Activated CD8-positive, alpha-beta memory T cell treated with anti-CD3 and anti-CD28 coated beads, Interleukin-2, amount 10 ng/mL, durations not matched to agents 7 days and 5 days (primary cell): ENCODE measurements at regions not wholly inside any gene's neighbourhood (a gene's known extent, or its start where the extent isn't known, plus 50 kb on each side); places are given as distances from the start of the nearest gene placed in this dataset.
"Not testable (repeated sequence)": the region's sequence is repeated elsewhere in the genome, so short reads cannot be mapped to it uniquely, and the experiment has no call there.

Source experiments
- ATAC-seq: fragments of 150-1000 bp; cut with Tn5 transposase; one replicate; pipeline ENCODE4 v1.10.0; 2021; ENCODE audit warnings: moderate library complexity
- CTCF ChIA-PET: fragments of 350-600 bp; sonication (Branson Sonifier 250); formaldehyde crosslinking; loops from one replicate; lab custom pipeline; 2021; ENCODE audit warnings: antibody characterized with exemption; lab: Charles Lee
- DNase-seq: peaks from one replicate; pipeline ENCODE4 v3.0.0-alpha.2; 2020
- H3K27ac Mint-ChIP-seq: one replicate; pipeline ENCODE4 v1.8.0; 2021; ENCODE audit warnings: mild to moderate bottlenecking, mixed read lengths
- H3K27me3 Mint-ChIP-seq: one replicate; pipeline ENCODE4 v1.8.0; 2021; ENCODE audit warnings: mixed read lengths
- H3K36me3 Mint-ChIP-seq: one replicate; pipeline ENCODE4 v1.8.0; 2021; ENCODE audit warnings: mild to moderate bottlenecking, mixed read lengths
- H3K4me1 Mint-ChIP-seq: one replicate; pipeline ENCODE4 v1.8.0; 2021; ENCODE audit warnings: mixed read lengths
- H3K4me3 Mint-ChIP-seq: one replicate; pipeline ENCODE4 v1.8.0; 2021; ENCODE audit warnings: mild to moderate bottlenecking, moderate library complexity, mixed read lengths
- H3K9me3 Mint-ChIP-seq: one replicate; pipeline ENCODE4 v1.8.0; 2022; ENCODE audit warnings: low read depth, mixed read lengths

DNA sequence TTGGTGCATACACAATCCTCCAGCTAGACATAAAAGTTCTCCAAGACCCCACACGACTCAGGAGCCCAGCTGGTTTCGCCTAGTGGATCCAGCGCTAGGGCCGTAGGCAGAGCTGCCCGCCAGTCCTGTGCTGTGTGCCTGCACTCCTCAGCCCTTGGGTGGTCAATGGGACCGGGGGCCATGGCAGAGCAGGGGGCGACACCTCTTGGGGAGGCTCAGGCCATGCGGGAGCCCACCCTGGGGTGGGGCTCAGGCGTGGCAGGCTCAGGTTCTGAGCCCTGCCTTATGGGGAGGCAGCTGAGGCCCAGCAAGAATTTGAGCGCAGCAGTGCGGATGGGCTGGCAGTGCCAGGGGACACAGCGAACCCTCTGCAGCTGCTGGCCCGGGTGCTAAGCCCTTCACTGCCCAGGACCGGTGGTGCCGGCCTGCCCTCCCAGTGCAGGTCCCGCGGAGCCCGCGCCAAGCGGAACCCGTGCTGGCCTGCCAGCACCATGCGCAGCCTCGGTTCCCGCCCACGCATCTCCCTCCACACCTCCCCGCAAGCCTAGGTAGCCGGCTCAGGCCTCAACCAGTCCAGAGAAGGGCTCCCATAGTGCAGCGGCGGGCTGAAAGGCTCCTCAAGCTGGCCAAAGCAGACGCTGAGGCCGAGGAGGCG is 1566.6 kb upstream of the SLC39A10 start:
- no peak for ATAC-seq
- CTCF ChIA-PET = no interaction called here
- Mint-ChIP-seq H3K9me3 (peaks cover 4% of the 10 kb centered on the region), H3K27me3 (no peaks in the 10 kb centered on the region), H3K4me1 (no peaks in the 10 kb centered on the region), H3K4me3 (no peak overlapping the region), H3K27ac (no peak overlapping the region), H3K36me3 (no peaks in the 10 kb centered on the region)
- DNase-seq = no peak

DNA sequence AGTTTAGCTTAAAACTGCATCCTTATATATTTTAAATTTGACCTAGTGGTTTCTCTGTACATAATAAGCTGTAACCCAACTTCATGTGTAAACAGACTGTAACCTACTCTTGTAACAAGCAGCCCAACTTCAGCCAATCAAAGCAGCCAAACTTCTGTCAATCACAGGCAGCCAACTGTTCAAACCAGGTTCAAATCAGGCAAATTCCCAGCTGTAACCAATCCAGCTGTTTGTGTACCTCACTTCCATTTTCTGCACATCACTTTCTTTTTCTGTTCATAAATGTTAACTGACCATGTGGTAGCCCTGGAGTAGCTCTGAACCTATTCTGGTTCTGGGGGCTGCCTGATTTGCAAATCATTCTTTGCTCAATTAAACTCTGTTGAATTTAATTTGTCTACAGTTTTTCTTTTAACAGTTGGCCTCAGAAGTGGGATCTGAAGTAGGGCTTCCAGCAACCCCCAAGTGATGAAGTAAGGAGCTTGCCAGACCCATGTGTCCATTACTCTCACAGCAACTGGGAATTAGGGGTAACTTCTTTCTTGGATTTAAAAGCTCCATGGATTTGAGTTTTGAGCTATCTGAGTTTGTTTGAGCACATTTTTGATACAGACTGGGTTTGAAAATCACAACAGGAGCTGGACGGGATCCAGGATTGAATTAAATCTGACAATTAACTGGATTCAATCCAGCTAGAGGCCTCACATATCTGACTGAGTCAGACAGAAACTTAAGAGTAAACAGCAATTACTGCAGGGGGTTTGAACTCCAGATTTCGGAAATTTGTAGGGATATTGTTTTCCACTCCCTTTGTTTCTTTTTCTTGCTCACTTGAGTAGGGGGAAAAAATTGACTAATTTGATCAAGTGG is 1569.7 kb upstream of the SLC39A10 start:
- Mint-ChIP-seq H3K36me3 (no peaks in the 10 kb centered on the region), H3K27me3 (no peaks in the 10 kb centered on the region), H3K4me3 (no peak overlapping the region), H3K9me3 (peaks cover 4% of the 10 kb centered on the region), H3K4me1 (no peaks in the 10 kb centered on the region), H3K27ac (no peak overlapping the region)
- no peak for DNase-seq
- CTCF ChIA-PET = no interaction called here
- no peak for ATAC-seq

DNA sequence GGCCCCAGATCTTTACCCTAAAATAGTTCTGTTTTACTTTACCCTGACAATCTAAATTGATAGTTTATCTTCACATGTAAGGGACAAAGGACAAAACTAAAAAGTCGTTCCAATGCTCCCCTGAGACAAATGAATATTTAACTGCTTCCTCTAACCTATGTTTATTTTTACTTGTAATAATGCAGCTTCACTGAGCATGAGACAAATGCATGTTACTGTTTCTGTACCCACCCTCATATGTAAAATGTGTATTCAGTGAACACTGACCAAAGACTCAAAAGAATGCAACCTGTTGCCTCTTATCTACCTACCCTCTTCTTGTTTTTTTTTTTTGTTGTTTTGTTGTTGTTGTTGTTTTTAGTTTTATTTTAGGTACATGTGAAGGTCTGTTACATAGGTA is 1570.9 kb upstream of the SLC39A10 start:
- CTCF ChIA-PET = no interaction called here
- DNase-seq (no peak), ATAC-seq (no peak)
- Mint-ChIP-seq H3K4me3 (no peak overlapping the region), H3K27me3 (no peaks in the 10 kb centered on the region), H3K36me3 (no peaks in the 10 kb centered on the region), H3K9me3 (peaks cover 4% of the 10 kb centered on the region), H3K27ac (no peak overlapping the region), H3K4me1 (no peaks in the 10 kb centered on the region)

DNA sequence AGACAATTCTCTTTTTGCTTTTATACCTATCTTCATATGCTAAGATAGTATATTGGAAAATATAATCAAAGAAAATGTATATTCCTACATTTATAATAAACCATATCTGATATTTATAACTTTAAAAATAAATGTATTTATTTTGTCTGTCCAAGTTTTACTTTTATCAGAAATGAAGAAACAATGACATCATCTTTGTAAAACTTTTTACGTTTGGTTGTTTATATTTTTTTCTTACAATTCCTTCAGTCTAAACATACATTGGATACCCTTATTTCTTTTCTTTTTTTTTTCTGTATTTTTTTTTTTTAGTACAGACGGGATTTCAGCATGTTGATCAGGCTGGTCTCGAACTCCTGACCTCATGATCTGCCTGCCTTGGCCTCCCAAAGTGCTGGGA is 1577.0 kb upstream of the SLC39A10 start:
- H3K27me3 Mint-ChIP-seq = no peaks in the 10 kb centered on the region
- H3K4me3 Mint-ChIP-seq = no peak overlapping the region
- H3K9me3 Mint-ChIP-seq = no peaks in the 10 kb centered on the region
- H3K27ac Mint-ChIP-seq = no peak overlapping the region
- ATAC-seq (no peak), DNase-seq (no peak)
- CTCF ChIA-PET = no interaction called here
- no peaks in the 10 kb centered on the region for H3K4me1 Mint-ChIP-seq
- H3K36me3 Mint-ChIP-seq = no peaks in the 10 kb centered on the region

DNA sequence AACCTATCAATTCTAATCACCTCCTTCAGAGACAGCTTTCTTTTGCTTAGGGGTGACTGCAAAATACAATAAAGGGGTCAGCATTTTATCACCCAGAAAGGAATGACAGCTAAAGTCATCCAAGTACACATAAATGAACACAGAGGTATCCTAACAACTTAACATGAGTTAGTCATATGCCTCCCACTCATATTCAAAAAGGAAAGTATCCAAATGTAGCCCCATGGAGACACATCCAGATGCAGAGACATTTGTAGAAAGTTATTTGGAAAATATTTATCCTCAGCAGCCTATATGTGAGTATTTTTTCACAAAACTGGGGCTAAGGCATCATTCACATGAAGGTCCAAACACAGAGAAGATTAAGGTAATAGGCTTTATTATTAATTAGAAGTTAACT is 1579.7 kb upstream of the SLC39A10 start:
- CTCF ChIA-PET = no interaction called here
- no peaks in the 10 kb centered on the region for H3K27me3 Mint-ChIP-seq
- ATAC-seq (no peak), DNase-seq (no peak)
- H3K4me3 Mint-ChIP-seq = no peak overlapping the region
- no peak overlapping the region for H3K27ac Mint-ChIP-seq
- H3K36me3 Mint-ChIP-seq = no peaks in the 10 kb centered on the region
- H3K9me3 Mint-ChIP-seq = peaks cover 4% of the 10 kb centered on the region
- H3K4me1 Mint-ChIP-seq = no peaks in the 10 kb centered on the region

DNA sequence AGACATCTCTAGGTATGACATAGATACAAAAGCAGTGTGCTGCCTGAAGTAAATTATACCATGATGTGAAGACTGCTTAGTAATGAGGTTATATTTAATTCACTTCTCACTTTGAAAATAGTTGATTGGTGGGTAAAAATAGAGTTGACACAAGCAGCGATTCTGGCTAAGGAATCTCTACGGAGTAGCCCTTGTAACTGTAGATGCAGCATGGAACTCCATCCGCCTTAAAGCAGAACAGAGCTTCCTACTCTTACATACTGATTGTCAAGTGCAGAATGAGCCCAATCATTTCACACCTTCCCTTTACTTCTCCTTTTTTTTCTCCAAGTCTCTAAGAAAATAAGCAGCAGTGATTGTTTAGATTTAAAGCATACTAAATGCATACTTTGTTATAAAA is 1594.6 kb upstream of the SLC39A10 start:
- DNase-seq (no peak), ATAC-seq (no peak)
- Mint-ChIP-seq H3K36me3 (no peaks in the 10 kb centered on the region), H3K4me1 (no peaks in the 10 kb centered on the region), H3K4me3 (no peak overlapping the region), H3K27ac (no peak overlapping the region), H3K27me3 (no peaks in the 10 kb centered on the region), H3K9me3 (no peaks in the 10 kb centered on the region)
- CTCF ChIA-PET = no interaction called here

DNA sequence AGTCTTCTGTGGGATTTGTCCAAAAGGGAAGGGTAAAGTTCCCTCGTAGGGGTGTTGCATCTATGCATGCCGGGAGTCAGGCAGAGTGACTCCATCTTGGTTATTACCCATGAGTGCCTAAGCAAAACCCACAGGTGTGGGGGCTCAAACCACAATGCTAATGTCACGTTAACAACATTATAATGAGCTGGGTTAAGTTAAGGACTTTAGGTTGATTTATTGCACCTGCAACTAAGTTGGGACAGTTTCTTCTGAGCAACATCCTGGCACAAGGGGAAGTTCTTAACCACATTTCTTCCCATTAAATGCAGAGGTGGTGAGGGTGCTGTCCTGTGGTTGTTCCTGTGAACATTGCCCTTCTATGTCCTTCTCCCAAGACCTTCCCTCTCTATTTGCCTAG is 1596.8 kb upstream of the SLC39A10 start:
- H3K36me3 Mint-ChIP-seq = no peaks in the 10 kb centered on the region
- no peaks in the 10 kb centered on the region for H3K9me3 Mint-ChIP-seq
- no peaks in the 10 kb centered on the region for H3K27me3 Mint-ChIP-seq

DNA sequence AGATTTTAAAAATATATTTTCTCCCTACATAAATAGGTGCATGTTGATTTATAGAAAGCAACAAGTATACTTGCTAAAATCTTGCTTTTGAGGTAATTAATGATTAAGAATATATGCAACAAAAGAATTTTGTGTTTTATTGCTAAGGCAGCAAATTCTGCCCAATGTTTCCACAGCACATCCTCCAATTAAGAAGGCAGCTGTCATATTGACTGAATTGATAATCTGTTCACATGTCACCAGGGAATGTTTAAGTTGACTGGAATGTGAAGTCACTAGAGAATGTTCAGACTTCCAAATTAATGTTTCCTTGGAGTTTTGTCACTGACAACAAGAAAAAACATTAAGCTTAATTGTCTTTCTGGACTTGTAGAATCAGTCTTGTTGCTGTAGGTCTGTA is 1602.7 kb upstream of the SLC39A10 start:
- Mint-ChIP-seq H3K4me3 (no peak overlapping the region), H3K27ac (no peak overlapping the region), H3K36me3 (no peaks in the 10 kb centered on the region), H3K27me3 (no peaks in the 10 kb centered on the region), H3K9me3 (no peaks in the 10 kb centered on the region), H3K4me1 (no peaks in the 10 kb centered on the region)
- DNase-seq (no peak), ATAC-seq (no peak)
- CTCF ChIA-PET = no interaction called here

More for the DNA sequence above, 1596.8 kb upstream of the SLC39A10 start:
- ATAC-seq (no peak), DNase-seq (no peak)
- no peaks in the 10 kb centered on the region for H3K4me1 Mint-ChIP-seq
- H3K27ac Mint-ChIP-seq = no peak overlapping the region
- CTCF ChIA-PET = no interaction called here
- H3K4me3 Mint-ChIP-seq = no peak overlapping the region

DNA sequence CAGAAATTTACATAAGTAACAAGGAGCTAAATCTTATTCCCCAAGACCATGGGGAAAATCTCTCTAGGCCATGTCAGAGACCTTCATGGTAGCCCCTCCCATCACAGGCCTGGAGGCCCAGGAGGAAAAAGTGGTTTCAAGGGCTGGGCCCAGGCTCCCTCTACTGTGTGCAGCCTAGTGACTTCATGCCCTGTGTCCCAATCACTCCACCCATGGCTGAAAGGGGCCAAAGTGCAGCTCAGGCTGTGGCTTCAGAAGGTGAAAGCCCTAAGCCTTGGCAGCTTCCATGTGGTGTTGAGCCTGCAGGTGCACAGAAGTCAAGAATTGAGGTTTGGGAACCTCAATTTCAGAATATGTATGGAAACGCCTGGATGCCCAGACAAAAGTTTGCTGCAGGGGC is 1612.7 kb upstream of the SLC39A10 start:
- Mint-ChIP-seq H3K4me1 (no peaks in the 10 kb centered on the region), H3K36me3 (no peaks in the 10 kb centered on the region), H3K4me3 (no peak overlapping the region), H3K27ac (no peak overlapping the region), H3K9me3 (peaks cover 7% of the 10 kb centered on the region), H3K27me3 (no peaks in the 10 kb centered on the region)
- CTCF ChIA-PET = no interaction called here
- DNase-seq (no peak), ATAC-seq (no peak)

DNA sequence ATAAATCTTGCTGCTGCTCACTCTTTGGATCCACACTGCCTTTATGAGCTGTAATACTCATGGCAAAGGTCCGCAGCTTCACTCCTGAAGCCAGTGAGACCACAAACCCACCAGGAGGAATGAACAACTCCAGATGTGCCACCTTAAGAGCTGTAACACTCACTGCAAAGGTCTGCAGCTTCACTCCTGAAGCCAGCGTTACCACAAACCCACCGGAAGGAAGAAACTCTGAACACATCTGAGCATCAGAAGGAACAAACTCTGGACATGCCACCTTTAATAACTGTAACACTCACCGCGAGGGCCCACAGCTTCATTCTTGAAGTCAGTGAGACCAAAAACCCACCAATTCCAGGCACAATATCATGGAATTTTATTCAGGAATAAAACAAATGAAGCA is 1635.9 kb upstream of the SLC39A10 start:
- CTCF ChIA-PET, H3K27ac Mint-ChIP-seq, H3K36me3 Mint-ChIP-seq, DNase-seq, H3K4me3 Mint-ChIP-seq, H3K4me1 Mint-ChIP-seq, H3K27me3 Mint-ChIP-seq, H3K9me3 Mint-ChIP-seq, ATAC-seq: not testable (repeated sequence)

DNA sequence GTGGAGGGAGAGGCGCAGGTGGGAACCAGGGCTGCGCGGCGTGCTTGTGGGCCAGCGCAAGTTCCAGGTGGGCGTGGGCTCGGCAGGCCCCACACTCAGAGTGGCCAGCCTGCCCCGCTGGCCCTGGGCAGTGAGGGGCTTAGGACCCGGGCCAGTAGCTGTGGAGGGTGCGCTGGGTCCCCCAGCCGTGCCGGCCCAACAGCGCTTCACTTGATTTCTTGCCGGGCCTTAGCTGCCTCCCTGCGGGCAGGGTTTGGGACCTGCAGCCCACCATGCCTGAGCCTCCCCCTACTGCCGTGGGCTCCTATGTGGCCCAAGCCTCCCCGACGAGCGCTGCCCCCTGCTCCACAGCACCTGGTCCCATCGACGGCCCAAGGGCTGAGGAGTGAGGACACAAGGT is 1636.9 kb upstream of the SLC39A10 start:
- no peak for DNase-seq
- Mint-ChIP-seq H3K27me3 (no peaks in the 10 kb centered on the region), H3K27ac (no peak overlapping the region), H3K36me3 (no peaks in the 10 kb centered on the region), H3K9me3 (peaks cover 6% of the 10 kb centered on the region), H3K4me1 (no peaks in the 10 kb centered on the region), H3K4me3 (no peak overlapping the region)
- no peak for ATAC-seq
- CTCF ChIA-PET = no interaction called here

DNA sequence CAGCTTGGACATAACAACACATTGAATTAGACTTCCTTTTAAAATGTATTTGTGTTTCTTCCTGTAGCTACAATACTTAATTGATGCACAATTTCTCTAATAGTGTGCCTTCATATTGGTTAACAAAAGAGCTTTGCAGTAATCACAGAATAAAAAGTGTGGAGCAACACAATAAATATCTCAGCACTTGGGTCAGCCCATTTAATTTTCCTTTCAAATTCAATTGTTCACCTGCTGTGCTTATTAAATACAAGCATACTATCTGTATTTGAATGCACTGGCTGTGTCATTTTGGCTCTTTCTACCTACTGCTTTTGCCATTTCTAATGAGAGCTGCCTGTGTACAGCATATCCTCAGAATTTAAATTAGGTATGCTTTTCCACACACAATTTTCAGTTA is 1641.3 kb upstream of the SLC39A10 start:
- DNase-seq (no peak), ATAC-seq (no peak)
- Mint-ChIP-seq H3K4me1 (no peaks in the 10 kb centered on the region), H3K27me3 (no peaks in the 10 kb centered on the region), H3K36me3 (no peaks in the 10 kb centered on the region), H3K9me3 (no peaks in the 10 kb centered on the region), H3K27ac (no peak overlapping the region), H3K4me3 (no peak overlapping the region)
- CTCF ChIA-PET = no interaction called here

DNA sequence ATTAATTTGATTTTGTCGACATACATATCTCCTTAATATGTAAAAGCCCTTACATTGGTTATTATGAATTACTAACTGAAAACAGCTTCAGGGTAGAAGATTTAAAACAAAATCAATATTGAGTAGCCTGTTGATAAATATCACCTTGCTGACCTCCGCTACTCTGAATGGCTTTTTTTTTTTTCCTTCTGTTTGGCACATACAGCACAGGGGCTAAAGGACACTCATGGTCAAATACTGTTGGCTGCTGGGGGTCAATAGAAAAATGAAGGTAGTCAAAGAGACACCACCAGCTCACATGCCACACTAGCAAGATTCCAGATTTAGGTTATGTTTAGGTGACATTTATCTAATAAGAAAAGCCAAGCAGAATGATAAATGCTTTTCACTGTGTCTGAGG is 1642.4 kb upstream of the SLC39A10 start:
- CTCF ChIA-PET = no interaction called here
- peaks cover under 1% of the 10 kb centered on the region for H3K9me3 Mint-ChIP-seq
- no peaks in the 10 kb centered on the region for H3K36me3 Mint-ChIP-seq
- no peaks in the 10 kb centered on the region for H3K4me1 Mint-ChIP-seq
- ATAC-seq = no peak
- no peak for DNase-seq
- H3K27me3 Mint-ChIP-seq = no peaks in the 10 kb centered on the region
- H3K27ac Mint-ChIP-seq = no peak overlapping the region
- H3K4me3 Mint-ChIP-seq = no peak overlapping the region

DNA sequence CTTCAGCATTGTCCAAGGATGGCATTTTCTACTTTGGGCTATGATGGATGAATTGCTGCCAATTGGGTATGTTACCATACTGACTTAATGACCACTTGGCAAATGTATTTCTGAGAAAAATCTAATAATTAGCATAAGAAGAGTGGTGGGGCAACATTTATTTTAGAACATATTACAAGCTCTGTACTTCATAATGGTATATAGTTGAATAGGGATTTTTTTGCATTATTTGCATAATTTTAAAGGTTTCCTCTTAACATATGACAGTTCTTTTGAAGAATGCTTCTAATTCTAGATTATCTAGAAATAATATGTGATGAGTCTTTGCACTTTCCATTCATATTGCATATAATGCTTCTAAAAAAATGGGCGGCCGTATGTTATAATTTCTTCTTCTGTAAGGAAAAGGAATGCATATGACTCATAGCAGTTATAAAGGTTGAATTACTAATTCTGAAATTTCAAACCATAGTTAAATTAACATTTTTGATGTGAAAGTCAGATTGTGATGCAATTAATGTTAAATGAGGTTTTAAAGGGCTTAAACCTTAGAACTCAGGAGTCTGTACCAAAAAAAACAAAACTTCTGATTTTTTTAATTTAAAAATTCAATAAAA is 1652.3 kb upstream of the SLC39A10 start:
- Mint-ChIP-seq H3K4me3 (no peak overlapping the region), H3K4me1 (no peaks in the 10 kb centered on the region), H3K9me3 (peaks cover 10% of the 10 kb centered on the region), H3K27me3 (no peaks in the 10 kb centered on the region), H3K36me3 (no peaks in the 10 kb centered on the region), H3K27ac (no peak overlapping the region)
- DNase-seq (no peak), ATAC-seq (no peak)
- CTCF ChIA-PET = no interaction called here
